SK-N-MC (cell line): ENCODE measurements at regions not wholly inside any gene's neighbourhood (a gene's known extent, or its start where the extent isn't known, plus 50 kb on each side); places are given as distances from the start of the nearest gene placed in this dataset.
"Not testable (repeated sequence)": the region's sequence is repeated elsewhere in the genome, so short reads cannot be mapped to it uniquely, and the experiment has no call there.

ENCODE experiments used
- DNase-seq: peaks from one replicate; pipeline ENCODE4 v3.0.0-alpha.2; 2011; ENCODE audit warnings: low read depth, low spot score
- H3K27ac ChIP-seq: fragments of 200-600 bp; sonication (generic); 2 replicates; pipeline ENCODE4 v1.5.1; 2016; ENCODE audit warnings: mixed run types
- H3K36me3 ChIP-seq: fragments of 200-600 bp; sonication (generic); 2 replicates; pipeline ENCODE4 v1.6.1; 2017; ENCODE audit warnings: antibody characterized with exemption, low read length, mixed read lengths; ENCODE audit not compliant: insufficient read depth
- H3K4me3 ChIP-seq: fragments of 200-600 bp; sonication (generic); 2 replicates; pipeline ENCODE4 v1.5.1; 2016
- H3K9ac ChIP-seq: fragments of 200-600 bp; sonication (generic); 2 replicates; pipeline ENCODE4 v1.8.0; 2017; ENCODE audit warnings: mixed run types, mixed read lengths; ENCODE audit not compliant: insufficient read length
- H3K9me3 ChIP-seq: fragments of 200-600 bp; sonication (generic); 2 replicates; pipeline ENCODE4 v1.6.1; 2017; ENCODE audit warnings: low read depth, mild to moderate bottlenecking, antibody characterized with exemption, low read length, moderate library complexity, mixed read lengths
- EZH2 ChIP-seq: fragments of 200-600 bp; sonication (generic); IDR thresholded peaks from one replicate; pipeline ENCODE4 v1.6.1; 2017; ENCODE audit warnings: antibody characterized with exemption
- FOXP2 ChIP-seq: optimal IDR thresholded peaks from 2 replicates; pipeline ENCODE3; 2011; ENCODE audit warnings: mild to moderate bottlenecking, moderate library complexity; ENCODE audit not compliant: insufficient read depth; ENCODE audit errors: extremely low read length, control extremely low read depth
- POLR2AphosphoS5 ChIP-seq: IDR thresholded peaks from 2 replicates; pipeline ENCODE4 v1.6.1; 2012; ENCODE audit warnings: mild to moderate bottlenecking, low read depth, low read length, borderline replicate concordance

- not testable (repeated sequence) for DNase-seq, H3K36me3 ChIP-seq, H3K4me3 ChIP-seq, H3K9ac ChIP-seq, H3K9me3 ChIP-seq, H3K27ac ChIP-seq
Observed at GRCh38 chr7:32816409-32816948, 75.1 kb downstream of the KBTBD2 start.

- H3K4me3 ChIP-seq, H3K36me3 ChIP-seq, DNase-seq, H3K9me3 ChIP-seq, H3K9ac ChIP-seq, H3K27ac ChIP-seq: not testable (repeated sequence)
Observed at GRCh38 chr7:32814779-32815178, 76.8 kb downstream of the KBTBD2 start.

GRCh38 chr7:32809871-32810270 lies 81.7 kb downstream of the KBTBD2 start:
- no peak overlapping the region for H3K9ac ChIP-seq
- TF ChIP-seq POLR2AphosphoS5 (no peak), FOXP2 (no peak), EZH2 (no peak)
- no peak for DNase-seq
- no peaks in the 10 kb centered on the region for H3K36me3 ChIP-seq
- no peak overlapping the region for H3K27ac ChIP-seq
- no peak overlapping the region for H3K4me3 ChIP-seq
- no peaks in the 10 kb centered on the region for H3K9me3 ChIP-seq

DNA sequence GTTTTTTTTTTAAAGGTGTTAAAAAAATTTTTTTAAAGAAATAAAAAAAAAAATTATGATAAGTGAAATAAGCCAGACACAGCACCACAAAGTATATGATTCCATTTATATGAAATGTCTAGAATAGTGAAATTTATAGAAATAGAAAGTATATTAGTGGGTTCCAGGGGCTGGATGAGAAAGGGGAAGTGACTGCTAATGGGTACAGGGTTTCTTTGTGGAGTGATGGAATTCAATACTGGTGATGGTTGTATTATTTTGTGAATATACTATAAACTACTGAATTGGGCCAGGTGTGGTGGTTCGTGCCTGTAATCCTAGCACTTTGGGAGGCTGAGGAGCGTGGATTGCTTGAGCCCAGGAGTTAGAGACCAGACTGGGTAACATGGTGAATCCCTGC lies 82.2 kb downstream of the KBTBD2 start:
- no peak overlapping the region for H3K4me3 ChIP-seq
- TF ChIP-seq EZH2 (no peak), POLR2AphosphoS5 (no peak), FOXP2 (no peak)
- no peaks in the 10 kb centered on the region for H3K9me3 ChIP-seq
- no peaks in the 10 kb centered on the region for H3K36me3 ChIP-seq
- no peak for DNase-seq
- H3K9ac ChIP-seq: no peak overlapping the region
- H3K27ac ChIP-seq: no peak overlapping the region

DNA sequence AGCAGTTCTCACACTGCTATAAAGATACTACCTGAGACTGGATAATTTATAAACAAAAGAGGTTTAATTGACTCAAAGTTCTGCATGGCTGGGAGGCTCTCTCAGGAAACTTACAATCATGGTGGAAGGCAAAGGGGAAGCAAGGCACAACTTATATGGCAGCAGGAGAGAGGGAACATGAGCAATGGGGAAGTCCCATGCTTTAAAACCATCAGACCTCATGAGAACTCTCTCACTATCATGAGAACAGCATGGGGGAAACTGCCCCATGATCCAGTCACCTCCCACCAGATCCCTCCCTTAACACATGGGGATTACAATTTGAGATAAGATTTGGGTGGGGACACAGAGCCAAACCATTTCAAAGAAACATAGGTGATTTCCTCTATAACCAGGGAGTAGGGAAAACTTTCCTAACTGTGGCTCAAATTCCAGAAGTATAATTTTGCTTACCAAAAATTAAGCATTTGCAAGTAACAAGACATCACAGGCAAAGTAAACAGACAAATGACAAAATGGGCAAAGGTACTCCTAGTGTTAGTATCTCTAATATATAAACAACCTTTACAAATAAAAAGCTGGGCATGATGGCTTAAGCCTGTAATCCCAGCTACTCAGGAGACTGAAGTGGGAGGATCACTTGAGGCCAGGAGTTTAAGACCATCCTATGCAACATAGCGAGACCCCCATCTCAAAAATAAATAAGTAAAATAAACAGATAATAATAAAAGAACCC lies 88.0 kb downstream of the KBTBD2 start:
- no peak overlapping the region for H3K4me3 ChIP-seq
- DNase-seq: no peak
- H3K27ac ChIP-seq: no peak overlapping the region

GRCh38 chr7:32802305-32802910 lies 89.2 kb downstream of the KBTBD2 start:
- H3K4me3 ChIP-seq: no peak overlapping the region
- no peak overlapping the region for H3K9ac ChIP-seq
- TF ChIP-seq POLR2AphosphoS5 (no peak), EZH2 (no peak), FOXP2 (no peak)
- H3K9me3 ChIP-seq: no peaks in the 10 kb centered on the region
- no peak for DNase-seq
- no peak overlapping the region for H3K27ac ChIP-seq
- H3K36me3 ChIP-seq: no peaks in the 10 kb centered on the region

More for the DNA sequence above, 88.0 kb downstream of the KBTBD2 start:
- no peak for TF ChIP-seq EZH2
- no peak for TF ChIP-seq FOXP2
- TF ChIP-seq POLR2AphosphoS5: no peak
- no peak overlapping the region for H3K9ac ChIP-seq
- H3K36me3 ChIP-seq: no peaks in the 10 kb centered on the region
- no peaks in the 10 kb centered on the region for H3K9me3 ChIP-seq

GRCh38 chr7:32793053-32793452 lies 98.5 kb downstream of the KBTBD2 start:
- not testable (repeated sequence) for H3K27ac ChIP-seq, H3K4me3 ChIP-seq, DNase-seq, H3K9me3 ChIP-seq, H3K9ac ChIP-seq, H3K36me3 ChIP-seq

DNA sequence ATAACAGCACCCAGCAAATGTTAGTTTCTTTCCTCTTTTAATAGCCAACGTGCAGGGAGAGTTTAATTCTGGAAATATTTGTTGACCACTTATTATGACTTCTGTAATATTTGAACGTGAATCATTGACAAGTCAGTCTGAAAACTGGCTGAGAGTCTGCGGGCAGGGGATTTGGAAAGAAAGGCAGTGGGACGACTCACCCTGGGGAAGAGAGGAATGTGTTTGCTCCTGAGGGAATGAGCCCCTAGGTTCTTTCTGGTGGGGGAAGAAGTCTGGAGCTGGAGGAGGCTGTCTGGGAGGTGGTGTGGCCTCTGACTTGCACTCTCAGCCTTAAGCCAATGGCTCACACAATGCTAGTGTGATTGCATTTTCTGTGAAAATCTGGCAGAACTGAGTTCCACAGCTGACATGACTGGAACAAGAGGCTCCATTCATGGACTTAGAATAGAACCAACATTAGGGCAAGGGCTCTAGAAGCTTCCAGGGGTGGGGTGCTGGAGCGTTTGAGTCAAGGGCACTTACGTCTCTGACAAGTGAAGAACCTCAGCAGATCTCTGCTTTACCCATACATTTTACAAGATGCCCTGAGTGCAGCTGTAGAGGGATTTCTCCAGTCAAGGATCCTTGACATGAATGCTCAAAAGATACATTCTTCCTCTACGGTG lies 100.7 kb downstream of the KBTBD2 start:
- H3K36me3 ChIP-seq, DNase-seq, H3K9me3 ChIP-seq, H3K4me3 ChIP-seq, H3K27ac ChIP-seq, H3K9ac ChIP-seq: not testable (repeated sequence)

DNA sequence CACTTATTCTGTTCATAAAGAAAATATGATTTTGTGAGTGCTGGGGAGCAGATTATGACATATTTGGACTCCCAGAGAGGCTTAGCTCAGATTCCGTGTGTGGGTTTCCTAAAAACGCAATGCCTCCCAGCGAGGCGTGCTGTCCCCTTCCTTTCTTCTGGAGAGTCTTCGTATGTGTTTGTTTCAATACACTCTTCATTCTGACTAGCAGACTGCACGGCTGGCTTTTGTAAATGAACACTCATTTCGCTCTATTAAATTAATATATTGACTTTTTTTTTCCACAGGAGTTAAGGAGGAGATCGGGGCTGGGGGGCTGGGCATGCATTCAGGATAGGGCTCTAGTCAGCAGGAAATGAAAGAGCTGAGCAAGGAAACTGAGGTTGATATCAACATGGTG lies 102.3 kb downstream of the KBTBD2 start:
- not testable (repeated sequence) for H3K36me3 ChIP-seq, H3K4me3 ChIP-seq, H3K9me3 ChIP-seq, H3K27ac ChIP-seq, H3K9ac ChIP-seq, DNase-seq

DNA sequence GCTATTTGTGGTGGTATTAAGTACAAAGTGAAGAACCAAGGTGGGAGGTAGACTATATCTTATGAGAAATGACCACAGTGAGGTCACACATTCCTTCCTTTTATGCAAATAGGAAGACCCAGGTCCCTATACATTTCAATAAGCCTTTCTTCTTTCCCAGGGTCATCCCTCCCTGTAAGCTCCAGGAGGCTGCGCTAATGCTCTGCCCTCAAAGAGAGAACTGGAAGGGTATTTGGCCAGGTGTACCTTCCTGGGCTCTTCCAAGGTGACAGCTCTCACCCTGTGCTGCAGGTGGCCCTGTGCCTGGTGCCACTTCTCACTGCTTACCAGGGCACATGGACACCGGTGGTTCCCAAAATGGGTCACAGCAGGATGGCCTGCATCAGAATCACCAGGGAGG lies 103.4 kb downstream of the KBTBD2 start:
- not testable (repeated sequence) for H3K9me3 ChIP-seq, DNase-seq

DNA sequence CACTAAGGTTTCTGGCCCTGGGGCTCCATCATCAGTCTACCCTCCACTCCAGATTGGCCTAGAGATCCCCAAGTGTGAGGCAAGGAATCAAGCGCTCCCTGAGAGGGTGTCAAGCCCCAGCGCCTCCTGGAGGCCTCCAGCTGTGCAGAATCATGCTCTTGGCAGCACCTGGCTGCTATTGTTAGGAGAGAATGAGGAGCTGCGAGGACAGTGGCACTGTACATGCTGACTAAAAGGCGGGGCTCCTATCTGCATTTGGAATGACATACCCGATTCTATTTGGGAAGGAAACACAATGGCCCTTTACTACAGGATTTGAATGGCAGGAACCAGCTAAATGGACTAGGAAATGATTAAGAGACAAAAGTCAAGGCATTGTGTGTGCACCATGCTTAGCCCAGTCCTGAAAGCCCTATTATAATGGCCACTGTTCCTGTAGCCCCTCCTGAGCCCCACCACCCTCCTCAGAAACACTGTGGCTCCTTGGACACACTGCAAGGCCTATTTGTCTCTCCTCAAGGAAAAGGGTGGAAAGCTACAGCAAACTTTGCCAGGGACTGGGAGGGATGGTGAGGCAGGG lies 106.1 kb downstream of the KBTBD2 start:
- not testable (repeated sequence) for DNase-seq, H3K27ac ChIP-seq, H3K4me3 ChIP-seq, H3K9me3 ChIP-seq, H3K36me3 ChIP-seq, H3K9ac ChIP-seq

More for the DNA sequence above, 103.4 kb downstream of the KBTBD2 start:
- H3K9ac ChIP-seq, H3K36me3 ChIP-seq, H3K27ac ChIP-seq, H3K4me3 ChIP-seq: not testable (repeated sequence)

GRCh38 chr7:32779895-32780294 lies 111.7 kb downstream of the KBTBD2 start:
- H3K4me3 ChIP-seq, H3K9me3 ChIP-seq, H3K9ac ChIP-seq, H3K36me3 ChIP-seq, H3K27ac ChIP-seq, DNase-seq: not testable (repeated sequence)
